WTC11 (cell line): ENCODE measurements at regions not wholly inside any gene's neighbourhood (a gene's known extent, or its start where the extent isn't known, plus 50 kb on each side); places are given as distances from the start of the nearest gene placed in this dataset.

Source experiments
- E2F4 ChIP-seq: sonication (generic); formaldehyde crosslinking; IDR thresholded peaks from 2 replicates; pipeline ENCODE4 v1.8.1; 2022; ENCODE audit warnings: low read depth, mild to moderate bottlenecking, moderate library complexity, missing genetic modification reagents, borderline replicate concordance
- FOXJ3 ChIP-seq: sonication (generic); formaldehyde crosslinking; IDR thresholded peaks from 2 replicates; pipeline ENCODE4 v1.9.0; 2021; ENCODE audit warnings: missing genetic modification reagents, mild to moderate bottlenecking, borderline replicate concordance
- GABPB1 ChIP-seq: sonication (generic); formaldehyde crosslinking; IDR thresholded peaks from 2 replicates; pipeline ENCODE4 v1.8.1; 2023; ENCODE audit warnings: mild to moderate bottlenecking, missing genetic modification reagents
- MYBL2 ChIP-seq: sonication (generic); formaldehyde crosslinking; IDR thresholded peaks from 2 replicates; pipeline ENCODE4 v1.8.1; 2023; ENCODE audit warnings: mild to moderate bottlenecking, moderate library complexity, missing genetic modification reagents
- SMAD3 ChIP-seq: sonication (generic); formaldehyde crosslinking; IDR thresholded peaks from 2 replicates; pipeline ENCODE4 v1.8.0; 2022; ENCODE audit warnings: missing genetic modification reagents, mild to moderate bottlenecking, borderline replicate concordance
- TCF7 ChIP-seq: sonication (generic); formaldehyde crosslinking; IDR thresholded peaks from 2 replicates; pipeline ENCODE4 v1.8.0; 2022; ENCODE audit warnings: mild to moderate bottlenecking, low read depth, missing genetic modification reagents, moderate library complexity
- ZBTB21 ChIP-seq: sonication (generic); formaldehyde crosslinking; IDR thresholded peaks from 2 replicates; pipeline ENCODE4 v1.8.1; 2023; ENCODE audit warnings: mild to moderate bottlenecking, missing genetic modification reagents, borderline replicate concordance
- ZBTB43 ChIP-seq: sonication (generic); formaldehyde crosslinking; IDR thresholded peaks from 2 replicates; pipeline ENCODE4 v1.8.1; 2023; ENCODE audit warnings: mild to moderate bottlenecking, missing genetic modification reagents
- ZNF121 ChIP-seq: sonication (generic); formaldehyde crosslinking; IDR thresholded peaks from 2 replicates; pipeline ENCODE4 v1.8.0; 2023; ENCODE audit warnings: missing genetic modification reagents
- ZNF263 ChIP-seq: sonication (generic); formaldehyde crosslinking; IDR thresholded peaks from 2 replicates; pipeline ENCODE4 v1.8.1; 2022; ENCODE audit warnings: low read depth, mild to moderate bottlenecking, moderate library complexity, missing genetic modification reagents
- ZNF281 ChIP-seq: sonication (generic); formaldehyde crosslinking; IDR thresholded peaks from 2 replicates; pipeline ENCODE4 v1.8.0; 2023; ENCODE audit warnings: mild to moderate bottlenecking, missing genetic modification reagents
- TF ChIP-seq, protein P1 (sequence below): fragments of 200-600 bp; IDR thresholded peaks from 2 replicates; pipeline ENCODE4 v1.8.0; 2022; ENCODE audit warnings: antibody characterized with exemption
- TF ChIP-seq, protein P2 (sequence below): sonication (generic); formaldehyde crosslinking; IDR thresholded peaks from 2 replicates; pipeline ENCODE4 v1.8.0; 2022; ENCODE audit warnings: mild to moderate bottlenecking, missing genetic modification reagents

DNA sequence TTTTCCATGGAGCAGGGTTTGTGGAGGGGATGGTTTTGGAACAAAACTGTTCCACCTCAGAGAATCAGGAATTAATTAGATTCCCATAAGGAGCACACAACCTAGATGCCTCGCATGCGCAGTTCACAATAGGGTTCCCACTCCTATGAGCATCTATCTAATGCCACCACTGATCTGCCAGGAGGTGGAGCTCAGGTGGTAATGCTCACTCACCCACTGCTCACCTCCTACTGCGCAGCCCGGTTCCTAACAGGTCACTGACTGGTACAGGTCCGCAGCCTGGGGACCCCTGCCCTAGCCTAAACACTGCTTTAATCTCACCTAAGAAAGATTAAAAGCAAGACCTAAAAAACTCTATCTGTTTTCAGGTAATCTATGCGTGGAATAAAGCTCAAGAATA, 553.0 kb downstream of the JRKL start:
- TF ChIP-seq GABPB1 (CRISPR knock-in tag) (no peak), SMAD3 (CRISPR knock-in tag) (no peak), E2F4 (CRISPR knock-in tag) (no peak), MYBL2 (no peak), ZBTB43 (no peak), ZBTB21 (no peak), ZNF121 (CRISPR knock-in tag) (no peak), FOXJ3 (no peak), ZNF281 (CRISPR knock-in tag) (no peak), TCF7 (CRISPR knock-in tag) (no peak), ZNF263 (CRISPR knock-in tag) (no peak)
- TF ChIP-seq, protein P1, sequence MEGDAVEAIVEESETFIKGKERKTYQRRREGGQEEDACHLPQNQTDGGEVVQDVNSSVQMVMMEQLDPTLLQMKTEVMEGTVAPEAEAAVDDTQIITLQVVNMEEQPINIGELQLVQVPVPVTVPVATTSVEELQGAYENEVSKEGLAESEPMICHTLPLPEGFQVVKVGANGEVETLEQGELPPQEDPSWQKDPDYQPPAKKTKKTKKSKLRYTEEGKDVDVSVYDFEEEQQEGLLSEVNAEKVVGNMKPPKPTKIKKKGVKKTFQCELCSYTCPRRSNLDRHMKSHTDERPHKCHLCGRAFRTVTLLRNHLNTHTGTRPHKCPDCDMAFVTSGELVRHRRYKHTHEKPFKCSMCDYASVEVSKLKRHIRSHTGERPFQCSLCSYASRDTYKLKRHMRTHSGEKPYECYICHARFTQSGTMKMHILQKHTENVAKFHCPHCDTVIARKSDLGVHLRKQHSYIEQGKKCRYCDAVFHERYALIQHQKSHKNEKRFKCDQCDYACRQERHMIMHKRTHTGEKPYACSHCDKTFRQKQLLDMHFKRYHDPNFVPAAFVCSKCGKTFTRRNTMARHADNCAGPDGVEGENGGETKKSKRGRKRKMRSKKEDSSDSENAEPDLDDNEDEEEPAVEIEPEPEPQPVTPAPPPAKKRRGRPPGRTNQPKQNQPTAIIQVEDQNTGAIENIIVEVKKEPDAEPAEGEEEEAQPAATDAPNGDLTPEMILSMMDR = no peak
- TF ChIP-seq, protein P2, sequence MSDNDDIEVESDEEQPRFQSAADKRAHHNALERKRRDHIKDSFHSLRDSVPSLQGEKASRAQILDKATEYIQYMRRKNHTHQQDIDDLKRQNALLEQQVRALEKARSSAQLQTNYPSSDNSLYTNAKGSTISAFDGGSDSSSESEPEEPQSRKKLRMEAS = no peak
